RPMI8226 (cell line): ENCODE measurements at regions not wholly inside any gene's neighbourhood (a gene's known extent, or its start where the extent isn't known, plus 50 kb on each side); places are given as distances from the start of the nearest gene placed in this dataset.
"Not testable (repeated sequence)": the region's sequence is repeated elsewhere in the genome, so short reads cannot be mapped to it uniquely, and the experiment has no call there.

Source experiments
- DNase-seq: peaks from one replicate; pipeline ENCODE4 v3.0.0-alpha.2; 2015

DNA sequence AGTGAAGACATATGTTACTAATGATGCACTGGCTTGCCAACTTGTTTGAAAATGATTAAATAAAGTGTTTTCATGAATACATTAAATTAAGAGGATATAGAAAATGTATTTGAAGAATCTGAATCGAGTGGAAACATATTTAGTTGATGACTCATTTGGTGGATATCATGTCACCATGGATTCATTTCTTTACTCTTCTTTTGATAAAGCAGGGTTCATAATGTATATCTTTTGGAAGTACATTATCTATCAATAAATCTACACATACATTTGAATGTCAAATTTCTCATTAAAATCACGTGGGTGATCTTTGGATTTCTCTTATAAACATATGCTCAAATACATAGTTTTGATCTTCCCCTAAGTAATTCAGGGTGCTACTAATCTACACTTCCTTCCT, 1148.1 kb upstream of the ACO1 start:
- DNase-seq, result no peak

DNA sequence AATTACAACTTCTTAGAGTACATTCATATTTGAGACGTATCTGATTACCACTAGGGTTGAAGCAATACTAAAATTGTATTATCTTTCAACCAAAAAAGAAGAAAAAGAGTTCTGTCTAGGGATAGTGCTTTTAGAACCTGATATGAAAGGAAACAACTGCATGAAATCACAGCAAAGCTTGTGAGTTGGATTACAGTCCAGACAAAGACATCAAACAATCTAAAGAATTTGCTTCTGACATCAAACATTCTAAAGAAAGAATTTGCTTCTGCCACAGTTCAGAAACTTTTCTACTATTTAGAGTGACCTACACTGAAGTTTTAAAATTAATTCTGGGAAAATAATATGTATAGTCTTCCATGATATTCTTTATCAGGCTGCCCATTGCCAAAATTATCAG, 1141.1 kb upstream of the ACO1 start:
- no peak for DNase-seq

DNA sequence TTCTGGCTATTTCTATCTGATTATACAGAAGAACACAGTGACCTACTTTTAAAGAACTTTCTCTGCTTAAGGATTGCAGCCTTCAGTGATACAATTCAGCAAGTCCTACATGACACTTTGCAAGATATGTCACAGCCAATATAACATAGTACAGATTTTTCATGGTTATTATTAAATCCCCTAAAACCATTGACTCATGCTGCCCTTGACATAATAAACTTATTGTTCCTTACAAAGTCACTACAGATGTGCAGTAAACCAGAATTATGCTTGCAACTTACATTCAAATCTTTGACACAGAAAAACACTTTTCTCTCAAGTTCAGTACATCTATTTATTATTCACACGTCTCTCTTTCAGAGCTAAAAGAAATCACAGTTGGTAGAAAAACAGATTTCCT, 1136.3 kb upstream of the ACO1 start:
- DNase-seq, result no peak

DNA sequence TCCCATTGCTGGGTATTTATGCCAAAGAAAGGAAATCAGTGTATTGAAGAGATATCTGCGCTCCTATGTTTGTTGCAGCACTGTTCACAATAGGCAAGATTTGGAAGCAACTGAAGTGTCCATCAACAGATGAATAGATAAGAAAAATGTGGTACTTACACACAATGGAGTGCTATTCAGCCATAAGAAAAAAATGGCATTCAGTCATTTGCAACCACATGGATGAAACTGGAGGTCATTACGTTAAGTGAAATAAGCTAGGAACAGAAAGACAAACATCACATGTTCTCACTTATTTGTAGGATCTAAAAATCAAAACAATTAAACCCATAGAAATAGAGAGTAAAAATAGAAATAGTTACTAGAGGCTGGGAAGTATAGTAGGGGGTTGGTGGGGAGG, 1133.1 kb upstream of the ACO1 start:
- DNase-seq, result no peak

DNA sequence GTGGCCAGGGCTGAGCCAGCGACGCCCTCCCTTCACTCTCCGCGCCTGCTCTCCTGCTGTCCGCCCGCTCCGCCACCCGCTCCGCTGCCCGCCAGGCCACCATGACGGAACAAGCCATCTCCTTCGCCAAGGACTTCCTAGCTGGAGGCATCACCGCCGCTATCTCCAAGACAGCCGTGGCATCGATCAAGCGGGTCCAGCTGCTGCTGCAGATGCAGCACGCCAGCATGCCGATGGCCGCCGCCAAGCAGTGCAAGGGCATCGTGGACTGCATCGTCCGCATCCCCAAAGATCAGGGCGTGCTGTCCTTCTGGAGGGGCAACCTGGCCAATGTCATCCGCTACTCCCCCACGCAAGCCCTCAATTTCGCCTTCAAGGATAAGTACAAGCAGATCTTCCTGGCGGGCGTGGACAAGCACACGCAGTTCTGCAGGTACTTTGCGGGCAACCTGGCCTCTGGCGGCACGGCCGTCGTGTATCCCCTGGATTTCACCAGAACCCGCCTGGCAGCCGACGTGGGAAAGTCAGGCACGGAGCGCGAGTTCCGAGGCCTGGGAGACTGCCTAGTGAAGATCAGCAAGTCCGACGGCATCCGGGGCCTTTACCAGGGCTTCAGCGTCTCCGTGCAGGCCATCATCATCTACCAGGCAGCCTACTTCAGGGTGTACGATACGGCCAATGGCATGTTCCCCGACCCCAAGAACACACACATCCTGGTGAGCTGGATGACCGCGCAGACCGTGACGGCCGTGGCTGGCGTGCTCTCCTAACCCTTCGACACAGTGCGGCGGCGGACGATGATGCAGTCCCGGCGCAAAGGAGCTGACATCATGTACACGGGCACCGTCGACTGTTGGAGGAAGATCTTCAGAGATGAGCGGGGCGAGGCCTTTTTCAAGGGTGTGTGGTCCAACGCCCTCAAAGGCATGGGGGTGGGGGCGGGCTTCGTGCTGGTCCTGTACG, 1130.4 kb upstream of the ACO1 start:
- DNase-seq, result no peak

DNA sequence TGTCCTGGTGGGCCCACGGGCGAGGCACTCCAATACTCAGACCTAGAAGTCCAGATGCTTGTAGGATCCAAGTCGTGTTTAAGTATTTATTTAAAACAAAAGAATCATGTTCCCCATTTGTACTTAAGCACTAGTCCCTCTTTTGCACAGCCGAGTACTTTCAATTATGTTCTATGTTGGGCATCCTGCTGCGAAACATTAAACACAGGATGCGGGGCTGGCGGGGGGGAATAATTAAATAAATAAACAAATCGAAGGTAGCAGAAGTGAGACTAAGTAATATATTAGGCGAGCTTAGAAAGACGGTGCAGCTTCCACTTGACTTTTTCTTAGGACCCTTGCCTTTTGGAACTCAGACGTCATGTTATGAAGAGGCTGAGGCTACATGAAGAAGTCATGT, 1129.2 kb upstream of the ACO1 start:
- DNase-seq, result no peak

DNA sequence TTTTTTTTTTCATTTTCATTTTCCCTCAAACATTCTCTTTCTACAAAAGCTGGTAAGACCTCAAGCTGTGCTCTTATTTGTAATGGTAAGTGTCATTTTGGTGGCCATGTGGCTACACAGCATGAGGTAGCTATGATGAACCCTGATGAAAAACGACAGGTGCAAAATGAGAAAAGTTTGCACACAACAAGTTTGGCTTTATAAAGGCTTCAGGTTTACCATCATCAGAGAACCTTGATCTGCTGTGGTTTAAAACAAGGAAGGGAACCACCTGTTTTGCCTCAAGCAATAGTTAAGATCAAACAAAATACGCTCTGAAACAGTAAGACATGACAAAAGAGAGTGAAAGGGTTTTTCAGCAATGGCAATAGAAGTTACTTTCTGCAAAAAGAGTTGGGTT, 1124.6 kb upstream of the ACO1 start:
- DNase-seq, result no peak

DNA sequence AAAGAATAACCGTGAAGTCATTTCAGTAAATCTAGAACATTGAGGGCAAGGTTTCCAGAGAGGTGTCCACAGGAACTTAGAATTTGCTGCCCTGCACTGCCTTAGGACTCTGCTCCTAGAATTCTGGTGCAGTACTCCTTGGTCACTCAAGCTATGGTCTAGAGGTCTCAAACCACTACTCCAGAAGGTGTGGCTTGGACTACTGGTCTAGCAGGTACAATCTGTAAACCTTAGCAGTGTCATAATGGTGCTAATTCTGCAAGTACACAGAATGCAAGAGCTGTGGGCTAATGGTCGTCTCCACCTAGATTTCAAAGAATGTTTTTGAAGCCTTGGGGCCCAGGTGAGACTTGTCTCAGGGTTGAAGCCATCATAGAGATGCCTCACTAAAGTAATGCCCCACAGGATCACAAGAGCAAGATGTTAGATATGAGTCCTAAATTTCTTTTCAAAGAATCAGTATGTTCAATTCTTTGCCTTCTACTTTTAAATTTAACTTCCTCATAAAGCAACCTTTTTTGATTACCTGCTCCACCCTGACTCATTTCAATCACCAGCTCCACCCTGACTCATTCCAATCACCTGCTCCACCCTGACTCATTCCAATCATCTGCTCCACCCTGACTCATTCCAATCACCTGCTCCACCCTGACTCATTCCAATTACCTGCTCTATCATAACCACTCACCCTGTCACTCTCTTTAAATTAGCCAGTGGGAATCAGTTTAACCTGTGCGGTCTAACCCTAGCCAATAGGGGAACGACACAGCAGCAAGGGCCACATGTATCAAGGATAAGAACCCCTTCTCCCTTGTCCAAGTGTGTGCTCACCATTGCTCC, 1111.8 kb upstream of the ACO1 start:
- no peak for DNase-seq

DNA sequence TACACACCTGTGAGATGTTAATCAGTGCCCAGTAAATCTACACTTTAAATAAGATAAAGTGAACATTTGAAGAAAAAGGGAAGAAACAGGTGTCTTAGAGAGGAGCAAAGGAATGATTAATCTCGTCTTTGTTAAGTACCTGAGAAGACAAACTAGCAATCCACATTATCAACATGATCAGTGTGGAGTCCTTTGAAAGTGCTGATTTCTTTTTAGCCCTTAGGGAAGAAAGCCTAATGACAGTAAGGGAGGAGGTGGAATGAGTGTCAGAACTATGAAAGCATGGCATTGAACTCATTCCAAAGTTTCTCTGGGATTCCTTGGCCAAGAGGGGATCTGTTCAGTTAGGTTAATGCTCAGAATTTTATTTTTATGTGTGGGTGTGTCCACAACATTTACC, 1109.0 kb upstream of the ACO1 start:
- DNase-seq, result no peak

DNA sequence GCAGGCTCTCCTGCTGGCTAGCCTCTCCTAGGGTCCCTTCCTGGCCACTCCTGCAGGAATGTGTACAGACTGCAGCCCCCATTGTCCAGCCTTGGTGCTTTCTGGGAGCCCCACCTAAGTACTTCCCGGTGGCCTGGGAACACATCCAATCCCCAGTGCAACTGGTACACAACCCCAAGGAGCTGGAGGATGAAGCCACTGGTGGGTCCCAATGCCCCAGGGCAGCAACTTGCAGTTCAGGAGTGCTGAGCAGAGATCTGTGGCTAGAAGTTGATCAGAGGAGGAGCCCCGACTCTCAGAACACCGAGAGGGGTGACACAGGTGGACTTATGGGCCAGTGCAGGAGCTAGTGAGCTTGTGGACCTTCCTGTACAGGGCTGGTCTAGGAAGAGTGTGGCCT, 1093.7 kb upstream of the ACO1 start:
- DNase-seq, result no peak

DNA sequence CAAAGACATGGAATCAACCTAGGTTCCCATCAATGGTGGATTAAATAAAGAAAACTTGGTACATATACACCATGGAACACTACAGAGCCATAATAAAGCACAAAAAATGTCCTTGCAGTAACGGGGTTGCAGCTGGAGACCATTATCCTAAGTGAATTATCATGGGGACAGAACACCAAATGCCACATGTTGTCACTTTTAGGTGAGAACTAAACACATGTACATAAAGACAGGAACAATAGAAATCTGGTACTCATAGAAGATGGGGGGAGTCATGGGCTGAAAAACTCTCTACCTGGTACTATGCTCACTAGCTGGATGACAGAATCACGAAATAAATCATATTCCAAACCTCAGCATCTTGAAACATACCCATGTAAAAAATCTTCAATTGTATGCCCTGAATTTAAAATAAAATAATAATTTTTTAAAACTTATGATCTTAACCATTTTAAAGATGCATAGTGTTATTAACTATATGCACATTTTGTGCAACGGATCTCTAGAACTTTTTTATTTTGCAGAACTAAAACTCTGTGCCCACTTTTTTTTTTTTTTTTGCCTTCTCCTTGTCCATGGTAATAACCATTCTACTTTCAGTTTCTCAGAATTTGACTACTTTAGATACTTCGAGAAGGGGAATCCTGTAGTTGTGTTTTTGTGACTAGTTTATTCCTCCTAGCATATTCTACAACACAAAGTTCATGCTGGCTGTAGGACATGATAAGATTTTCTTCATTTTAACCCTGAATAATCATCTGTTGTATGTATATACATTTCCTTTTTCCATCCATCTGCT, 1081.6 kb upstream of the ACO1 start:
- no peak for DNase-seq

DNA sequence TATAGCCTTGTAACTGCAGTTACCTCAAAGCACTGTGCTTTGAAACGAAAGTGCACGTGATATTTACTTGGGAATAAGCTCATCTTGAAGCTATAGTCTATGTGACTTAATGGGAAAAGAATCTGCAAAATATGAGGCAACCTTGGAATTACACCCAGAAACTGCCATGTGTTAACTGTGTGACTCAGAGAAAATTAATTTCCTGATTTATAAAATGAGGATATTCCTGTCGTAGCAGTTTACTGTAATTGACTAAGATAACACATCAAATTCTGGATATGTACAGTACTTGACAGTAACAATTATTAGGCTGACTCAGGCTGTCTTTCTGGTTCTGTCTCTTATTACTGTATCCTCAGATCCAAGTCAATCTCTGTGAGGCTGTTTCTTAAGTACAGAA, 1079.9 kb upstream of the ACO1 start:
- DNase-seq, result no peak

DNA sequence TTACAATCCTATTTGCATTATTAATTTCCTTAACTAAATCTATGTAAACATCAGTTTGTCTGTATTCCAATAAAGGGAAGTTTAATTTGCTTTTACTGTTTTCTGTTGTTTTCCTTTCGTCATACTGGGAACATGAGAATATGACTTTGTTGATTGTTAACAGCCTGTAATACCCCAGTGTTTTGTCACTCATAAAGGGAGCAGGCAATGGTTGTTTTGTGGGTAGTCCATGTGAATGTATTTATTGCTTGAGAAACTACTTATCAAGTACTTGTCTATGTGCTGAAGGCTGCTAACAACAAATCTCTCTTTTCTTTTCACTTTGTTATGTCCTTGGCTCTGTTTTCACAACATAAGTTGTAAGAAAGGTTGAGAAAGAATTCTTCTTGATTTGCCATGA, 1070.2 kb upstream of the ACO1 start:
- no peak for DNase-seq

DNA sequence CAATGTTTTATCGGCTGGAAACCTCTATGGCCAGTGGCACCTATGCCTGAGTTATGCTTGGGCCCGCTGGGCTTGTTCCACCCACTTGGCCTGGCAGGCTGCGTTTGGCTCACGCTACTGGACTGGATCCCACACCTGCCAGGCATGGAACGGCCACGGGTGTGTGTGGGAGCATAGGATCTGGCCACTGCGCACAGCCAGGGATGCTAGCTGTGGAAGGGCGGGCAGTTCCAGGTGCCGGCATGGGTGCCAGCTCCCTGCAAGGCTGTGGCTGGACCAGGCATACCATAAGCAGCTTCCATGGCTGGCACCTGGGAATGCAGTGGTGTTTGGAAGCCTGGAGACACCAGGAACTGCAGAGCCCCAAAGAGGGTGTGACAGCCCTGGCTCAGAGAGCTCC, 1063.9 kb upstream of the ACO1 start:
- DNase-seq, result no peak

DNA sequence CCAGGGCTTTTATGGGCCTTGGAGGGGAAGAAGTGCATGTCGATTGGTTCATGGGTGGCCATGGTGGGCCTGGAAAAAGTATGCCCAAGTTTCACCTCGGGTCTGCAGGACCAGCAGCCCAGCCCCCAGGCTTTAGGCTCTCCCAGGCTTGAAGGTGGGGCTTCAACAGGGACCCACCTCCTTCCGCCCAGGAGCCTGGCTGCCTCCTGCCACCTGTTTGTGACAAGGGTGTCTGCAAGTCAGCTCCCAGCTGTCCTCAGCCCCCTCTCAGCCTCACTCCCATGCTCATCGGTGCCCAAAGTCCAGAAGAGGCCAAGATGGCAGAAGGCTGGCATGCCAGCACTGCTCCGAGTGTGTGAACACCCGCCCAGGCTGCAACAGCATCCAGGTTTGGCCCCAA, 1063.2 kb upstream of the ACO1 start:
- DNase-seq, result no peak

DNA sequence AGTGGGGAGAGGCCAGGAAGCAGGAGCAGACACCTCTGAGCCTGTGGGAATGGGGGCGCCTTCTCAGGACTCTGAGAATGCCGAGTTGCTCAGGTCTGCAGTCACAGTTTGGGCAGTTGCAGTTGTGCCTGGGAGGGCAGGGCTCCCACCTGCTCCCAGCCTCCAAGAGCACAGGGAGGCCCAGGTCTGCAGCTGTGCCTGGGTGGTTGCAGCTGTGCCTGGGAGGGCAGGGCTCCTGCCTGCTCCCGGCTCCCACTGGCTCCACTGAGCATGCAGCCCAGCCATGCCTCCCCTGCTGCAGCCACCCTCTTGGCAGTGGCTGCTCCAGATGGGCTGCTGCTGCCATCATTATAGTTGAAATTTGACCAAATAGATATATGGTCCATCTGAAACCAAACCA, 1062.8 kb upstream of the ACO1 start:
- no peak for DNase-seq

DNA sequence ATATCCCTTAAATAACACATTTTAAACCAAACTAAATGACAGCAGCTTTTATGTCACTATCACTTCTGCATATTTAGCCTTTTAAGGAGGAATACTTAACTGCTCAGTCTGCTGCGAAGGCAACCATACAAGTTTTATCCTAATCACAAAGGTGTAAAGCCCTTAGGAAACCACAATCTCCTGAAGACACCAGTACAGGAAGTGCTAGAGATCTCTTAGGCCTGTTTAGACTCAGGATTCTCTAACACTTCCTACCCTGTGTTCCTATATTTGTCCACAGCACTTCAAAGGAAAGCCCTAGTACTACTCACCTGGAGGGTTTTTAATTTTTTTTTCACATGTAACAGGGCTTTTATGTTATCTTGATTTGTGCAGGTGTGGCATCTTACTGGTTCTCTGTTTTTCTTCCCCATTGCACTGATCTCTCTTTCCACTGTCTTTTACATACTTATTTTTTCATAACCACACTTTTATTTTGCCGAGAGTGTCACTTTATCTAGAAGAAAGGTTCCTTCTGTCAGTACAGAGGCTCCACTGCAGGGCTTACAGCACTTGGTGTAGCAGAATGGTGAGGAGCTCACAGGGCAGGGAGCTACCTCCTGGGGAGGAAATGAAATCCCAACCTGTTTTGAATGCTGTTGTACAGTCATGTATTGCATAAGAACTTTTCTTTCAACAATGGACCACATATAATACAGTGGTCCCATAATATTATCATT, 1060.6 kb upstream of the ACO1 start:
- DNase-seq, result no peak

DNA sequence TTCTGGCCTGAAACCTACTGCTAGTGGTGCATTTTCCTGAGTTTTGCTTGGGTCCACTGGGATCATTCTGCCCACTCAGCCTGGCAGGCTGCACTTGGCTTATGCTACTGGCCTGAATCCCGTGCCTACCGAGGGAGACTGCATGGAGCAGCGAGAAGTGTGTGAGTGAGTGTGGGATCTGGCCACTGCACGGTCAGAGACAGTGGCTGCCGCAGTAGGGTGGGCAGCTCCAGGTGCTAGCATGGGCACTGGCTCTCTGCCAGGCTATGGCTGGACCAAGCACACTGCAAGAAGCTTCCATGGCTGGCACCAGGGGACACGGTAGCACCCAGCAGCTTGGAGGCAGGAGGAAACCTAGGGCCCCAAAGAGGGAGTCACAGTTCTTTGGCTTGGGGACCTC, 1058.7 kb upstream of the ACO1 start:
- no peak for DNase-seq

DNA sequence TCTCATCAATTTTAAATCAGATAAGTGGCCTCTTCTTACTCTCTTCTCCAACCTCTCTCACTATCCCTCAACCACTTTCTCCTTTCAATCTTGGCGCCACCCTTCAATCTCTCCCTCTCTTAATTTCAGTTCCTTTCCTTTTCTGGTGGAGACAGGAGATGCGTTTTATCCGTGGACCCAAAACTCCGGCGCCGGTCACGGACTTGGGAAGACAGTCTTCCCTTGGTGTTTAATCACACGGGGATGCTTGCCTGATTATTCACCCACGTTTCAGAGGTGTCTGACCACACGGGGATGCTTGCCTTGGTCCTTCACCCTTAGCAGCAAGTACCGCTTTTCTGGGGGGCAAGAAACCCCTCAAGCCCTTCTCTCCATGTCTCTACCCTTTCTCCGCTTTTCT, 1057.6 kb upstream of the ACO1 start:
- not testable (repeated sequence) for DNase-seq

DNA sequence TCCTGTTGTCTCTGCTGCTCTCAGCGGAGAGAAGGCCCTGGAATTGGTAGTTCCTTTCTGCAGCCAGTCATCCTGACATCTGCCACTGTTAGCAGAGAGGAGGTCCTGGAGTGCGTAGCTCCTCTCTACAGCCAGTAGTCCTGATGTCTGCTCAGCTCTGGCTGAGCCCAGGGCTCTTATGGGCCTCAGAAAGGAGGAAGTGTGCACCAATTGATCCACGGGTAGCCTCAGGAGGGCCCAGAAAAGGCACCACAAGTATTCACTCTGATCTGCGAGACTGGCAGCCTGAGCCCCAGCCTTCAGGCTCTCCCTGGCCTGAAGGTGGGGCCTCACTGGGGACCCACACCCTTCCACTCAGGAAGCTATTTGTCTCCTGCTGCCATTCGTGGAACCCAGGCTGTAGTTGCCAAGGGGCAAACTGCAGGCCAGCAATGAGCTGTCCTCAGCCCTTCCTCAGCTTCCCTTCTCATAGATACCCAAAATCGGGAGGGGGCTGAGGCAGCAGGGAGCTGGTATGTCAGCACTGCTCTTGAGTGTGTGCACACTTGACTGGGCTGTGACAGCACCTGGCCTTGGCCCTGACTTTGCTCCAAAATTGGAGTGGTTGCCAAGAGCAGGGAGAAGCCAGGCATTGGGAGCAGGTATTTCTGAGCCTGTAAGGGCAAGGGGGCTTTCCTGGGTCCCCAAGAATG, 1049.5 kb upstream of the ACO1 start:
- no peak for DNase-seq

DNA sequence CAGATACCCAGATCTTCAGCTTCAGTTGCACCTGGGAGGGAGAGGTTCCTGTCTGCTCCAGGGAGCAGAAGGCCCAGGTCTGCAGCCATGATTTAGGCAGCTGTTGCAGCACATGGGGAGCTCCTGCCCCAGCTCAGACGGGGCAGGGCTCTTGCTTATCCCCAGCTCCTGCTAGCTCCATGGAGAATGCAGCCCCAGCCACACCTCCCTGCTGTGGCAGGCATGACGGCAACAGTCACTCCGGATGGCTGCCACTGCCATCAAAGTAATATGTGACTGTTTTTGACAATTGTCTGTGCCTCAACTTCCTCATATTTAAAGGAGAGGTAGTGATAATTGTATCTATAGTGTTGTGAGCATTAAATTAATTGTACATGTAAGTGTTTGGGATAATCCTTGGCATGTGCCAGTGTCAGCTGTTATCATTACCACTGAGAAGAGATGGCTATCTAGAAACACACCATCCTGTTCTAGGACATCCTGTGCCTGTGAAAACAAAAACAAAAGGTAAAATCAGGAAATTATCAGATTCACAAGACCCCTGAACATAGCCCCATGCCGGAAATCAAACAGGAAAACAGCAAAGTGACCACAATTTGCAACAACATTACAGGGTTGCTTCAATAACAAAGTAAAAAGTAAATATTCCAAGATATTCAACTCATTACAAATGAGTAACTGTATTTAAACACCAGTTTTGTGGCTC, 1048.8 kb upstream of the ACO1 start:
- no peak for DNase-seq
